ENCODE measurements at regions not wholly inside any gene's neighbourhood (a gene's known extent, or its start where the extent isn't known, plus 50 kb on each side); places are given as distances from the start of the nearest gene placed in this dataset.
"Not testable (repeated sequence)": the region's sequence is repeated elsewhere in the genome, so short reads cannot be mapped to it uniquely, and the experiment has no call there.

- peak; percentile 33 for DNase-seq
Observed at GRCh38 chr15:24848050-24848449, 106.7 kb upstream of the SNRPN start.

DNA sequence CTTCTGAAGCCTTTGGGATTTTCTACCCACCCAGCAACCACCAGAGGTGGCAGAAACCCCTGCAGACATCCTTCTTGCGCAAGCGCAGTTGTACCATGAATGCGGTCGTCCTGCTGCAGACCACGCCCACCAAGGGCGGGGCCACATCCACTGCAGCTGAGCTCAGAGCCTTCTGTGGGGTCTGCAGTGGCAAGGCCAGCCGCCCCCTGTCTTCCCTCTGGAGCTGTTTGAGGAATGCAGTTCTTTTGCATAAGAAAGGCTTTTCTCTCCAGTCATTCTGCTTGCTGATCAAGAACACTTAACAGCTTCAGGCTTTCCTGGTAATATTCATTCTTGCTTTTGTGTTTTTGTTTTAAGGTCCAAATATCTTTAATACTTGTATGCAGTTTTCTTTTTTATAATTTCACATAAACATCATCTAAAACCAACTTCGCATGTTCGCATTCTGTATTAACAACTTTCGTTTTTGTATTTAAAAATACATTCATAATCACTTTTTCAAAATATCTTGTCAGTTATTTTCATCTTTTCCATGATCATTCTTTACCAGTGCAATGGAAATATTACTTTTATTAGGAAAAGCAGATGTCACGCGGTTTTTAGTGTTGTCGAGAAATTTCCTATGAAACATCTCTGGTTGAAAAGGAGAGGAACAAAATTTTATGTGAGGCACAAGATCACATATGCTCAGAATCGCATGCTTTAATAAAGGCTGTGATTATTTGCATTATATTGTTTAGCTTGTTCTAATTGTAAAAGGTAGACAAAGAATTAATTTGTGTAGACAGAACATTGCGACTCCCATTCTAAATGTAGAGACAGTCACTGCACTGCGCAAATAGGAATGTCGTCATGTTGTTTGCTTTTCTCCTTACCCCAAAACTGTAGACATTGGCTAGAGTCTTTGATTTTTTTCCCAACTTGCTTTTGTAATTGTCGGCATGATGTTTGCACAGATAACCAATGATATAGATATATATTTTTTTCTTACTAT lies 98.1 kb upstream of the SNRPN start:
- no peak for DNase-seq

DNA sequence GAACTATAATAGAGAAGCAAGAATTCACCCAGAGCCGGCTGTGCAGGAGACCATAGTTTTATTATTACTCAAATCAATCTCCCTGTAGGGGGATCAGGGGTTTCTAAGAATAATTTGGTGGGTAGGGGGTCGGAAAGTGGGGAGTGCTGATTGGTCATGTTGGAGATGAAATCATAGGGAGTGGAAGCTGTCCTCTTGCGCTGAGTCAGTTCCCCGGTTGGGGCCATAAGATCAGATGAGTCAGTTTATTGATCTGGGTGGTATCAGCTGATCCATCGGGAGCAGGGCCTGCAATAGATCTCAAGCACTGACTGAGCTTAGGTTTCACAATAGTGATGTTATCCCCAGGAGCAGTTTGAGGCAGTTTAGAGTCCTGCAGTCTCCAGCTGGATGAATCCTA lies 97.0 kb upstream of the SNRPN start:
- DNase-seq: no peak

- DNase-seq: not testable (repeated sequence)
Observed at GRCh38 chr15:24858183-24858582, 96.6 kb upstream of the SNRPN start.

DNA sequence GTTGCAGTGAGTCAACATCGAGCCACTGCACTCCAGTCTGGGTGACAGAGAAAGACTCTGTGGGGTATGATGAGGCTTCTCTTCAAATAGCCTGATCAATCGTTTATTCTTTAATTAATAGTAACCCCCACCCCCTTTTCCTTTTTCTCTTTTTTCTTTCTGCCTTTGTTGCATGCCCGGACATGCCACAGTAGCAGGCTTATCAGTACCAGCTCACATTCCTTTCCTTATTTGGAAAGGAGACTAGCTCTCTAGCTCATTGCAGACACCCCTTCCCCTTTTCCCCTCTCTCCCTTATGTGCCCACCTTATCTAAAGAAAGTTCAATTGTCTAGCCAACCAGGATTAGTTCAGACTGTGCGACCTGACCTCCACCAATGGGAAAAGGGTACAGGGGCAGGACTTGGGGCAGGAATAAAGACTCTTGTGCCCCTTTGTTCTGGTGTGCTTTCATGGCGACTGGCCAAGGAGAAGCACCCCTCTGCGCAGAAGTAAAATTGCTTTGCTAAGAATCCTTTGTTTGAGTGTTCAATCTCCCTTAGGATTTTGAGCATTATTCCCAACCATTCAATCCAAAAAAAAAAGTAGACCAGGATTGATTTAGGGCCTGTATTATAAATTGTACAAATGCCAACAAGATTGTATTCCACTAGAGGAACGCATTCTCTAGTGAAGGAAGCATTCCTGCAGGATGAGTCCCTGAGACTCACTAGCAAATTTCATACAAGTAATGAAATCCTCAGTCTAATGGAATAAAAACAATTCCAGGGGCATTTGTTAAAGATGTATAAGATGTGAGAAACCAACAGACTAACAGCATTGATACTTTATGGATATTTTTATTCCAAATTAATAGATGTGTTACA lies 95.8 kb upstream of the SNRPN start:
- no peak for DNase-seq

- no peak for DNase-seq
Observed at GRCh38 chr15:24861014-24861690, 93.6 kb upstream of the SNRPN start.

DNA sequence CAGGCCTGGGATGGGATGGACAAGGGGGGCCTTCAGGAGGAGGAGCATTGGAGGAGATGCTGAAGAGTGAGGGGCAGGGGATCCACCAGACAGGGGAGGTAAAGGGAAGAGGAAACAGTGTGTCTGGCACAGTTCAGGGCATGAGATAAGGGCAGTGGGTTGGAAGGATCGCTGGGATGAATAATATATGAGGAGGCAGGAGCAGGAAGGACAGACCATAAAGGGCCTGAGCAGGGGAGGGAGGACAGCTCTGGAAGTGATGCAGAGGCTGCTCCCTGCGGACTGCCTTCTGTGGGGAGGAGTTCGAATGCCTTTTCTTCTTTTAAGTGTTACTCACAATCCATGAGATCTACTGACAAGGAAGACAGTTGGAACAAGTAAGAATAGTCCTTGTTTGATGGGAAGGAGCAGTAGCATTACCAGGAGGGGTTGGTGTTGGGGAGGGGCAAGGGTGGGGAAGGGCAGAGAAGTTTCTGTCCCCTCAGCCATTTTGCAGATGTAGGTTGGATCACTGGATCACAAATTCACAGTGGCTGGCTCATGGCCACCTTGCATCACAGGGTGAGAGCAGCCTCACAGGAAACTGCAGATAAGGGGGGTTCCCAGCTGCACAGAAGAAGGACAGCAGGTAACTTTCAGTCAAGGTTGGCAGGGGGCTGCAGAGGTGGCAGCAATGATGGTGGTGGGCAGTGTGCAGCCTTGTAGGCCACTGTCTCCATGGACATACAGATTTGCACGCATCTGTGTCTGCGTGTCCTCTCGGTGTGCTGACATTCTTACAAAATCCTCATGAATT lies 91.9 kb upstream of the SNRPN start:
- DNase-seq: no peak

GRCh38 chr15:24865303-24865702 lies 89.5 kb upstream of the SNRPN start:
- no peak for DNase-seq

- no peak for DNase-seq
Observed at GRCh38 chr15:24877174-24877573, 77.6 kb upstream of the SNRPN start.

DNA sequence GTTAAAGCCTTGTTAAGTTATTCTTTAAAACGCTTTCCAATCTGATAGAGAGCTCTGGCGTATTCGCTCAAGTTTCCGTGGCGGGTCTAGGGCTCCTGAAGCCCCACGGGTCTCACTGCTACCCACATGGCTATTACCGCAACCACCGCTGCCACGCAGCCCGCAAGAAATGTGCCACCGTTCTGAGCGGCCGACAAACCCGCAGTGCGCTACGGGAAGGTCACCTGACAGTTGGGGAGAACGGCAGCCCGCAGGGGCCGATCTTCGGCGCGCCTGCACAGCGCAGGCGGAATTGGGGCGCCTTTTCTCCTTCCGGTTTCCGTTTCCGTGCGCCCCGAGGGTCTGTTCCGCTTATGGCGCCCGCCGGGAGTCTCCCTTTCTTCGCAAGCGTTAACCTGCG lies 76.6 kb upstream of the SNRPN start:
- DNase-seq: no peak

DNA sequence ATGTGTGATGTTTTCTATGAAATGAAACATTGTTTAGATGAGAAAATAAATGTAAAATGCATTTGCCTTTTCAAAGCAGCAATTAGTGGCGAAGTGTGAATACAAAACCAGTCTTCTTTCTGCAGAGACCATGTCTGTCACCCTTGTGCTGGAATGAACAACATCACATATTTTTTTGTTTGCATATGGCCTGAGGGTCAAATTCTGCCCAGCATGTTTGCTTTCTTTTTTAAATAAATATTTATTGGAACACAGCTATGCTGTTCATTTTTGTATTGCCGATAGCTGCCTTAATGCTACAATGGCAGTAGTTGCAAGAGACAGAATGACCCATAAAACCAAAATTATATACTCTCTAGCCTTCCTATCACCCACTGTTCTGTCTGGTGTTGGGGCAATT lies 75.3 kb upstream of the SNRPN start:
- no peak for DNase-seq

GRCh38 chr15:24880663-24881062 lies 74.1 kb upstream of the SNRPN start:
- no peak for DNase-seq

DNA sequence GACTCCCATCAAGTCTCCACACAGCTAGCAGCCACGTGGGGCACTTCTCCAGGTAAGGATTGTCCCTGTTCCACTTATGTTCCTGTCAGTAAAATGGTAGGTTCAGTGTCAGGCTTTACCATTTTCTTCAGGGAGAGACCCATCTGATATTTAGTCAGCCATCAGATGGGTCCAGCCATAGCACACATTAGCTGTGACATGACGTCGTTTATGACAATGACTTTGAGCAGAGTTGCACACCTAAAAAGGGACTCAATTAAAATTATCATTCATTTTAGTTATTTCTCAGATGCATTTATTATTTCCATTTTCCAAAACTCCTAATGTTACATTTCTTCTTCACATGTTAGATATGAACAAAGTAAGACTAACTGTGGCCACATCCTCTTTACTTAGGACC lies 68.2 kb upstream of the SNRPN start:
- no peak for DNase-seq

DNA sequence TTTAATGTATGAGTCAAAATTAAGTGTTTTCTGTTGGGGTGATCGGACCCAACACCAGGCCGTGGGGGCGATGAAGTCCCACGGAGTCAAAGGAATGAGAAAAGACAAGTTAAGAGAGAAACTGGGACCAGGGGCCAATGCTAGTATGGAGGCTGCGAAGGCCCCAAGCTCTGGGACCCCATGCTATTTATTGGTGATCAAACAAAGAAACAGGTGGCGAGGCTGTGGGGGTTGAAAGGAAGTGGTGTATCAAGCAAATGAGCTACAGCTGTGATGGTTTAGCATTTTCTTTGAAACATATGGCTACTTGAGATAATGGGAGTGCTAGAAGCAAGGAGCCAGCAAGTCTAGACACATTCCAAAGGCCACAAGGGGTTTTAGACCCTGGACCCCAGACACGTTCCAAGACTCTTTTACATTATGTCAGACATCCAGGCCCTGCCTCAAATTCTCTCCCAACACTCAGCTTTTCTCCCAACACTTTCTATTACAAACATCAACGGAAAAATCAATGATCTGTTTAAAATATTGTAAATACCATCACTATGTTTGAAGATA lies 56.0 kb upstream of the SNRPN start:
- DNase-seq: no peak

DNA sequence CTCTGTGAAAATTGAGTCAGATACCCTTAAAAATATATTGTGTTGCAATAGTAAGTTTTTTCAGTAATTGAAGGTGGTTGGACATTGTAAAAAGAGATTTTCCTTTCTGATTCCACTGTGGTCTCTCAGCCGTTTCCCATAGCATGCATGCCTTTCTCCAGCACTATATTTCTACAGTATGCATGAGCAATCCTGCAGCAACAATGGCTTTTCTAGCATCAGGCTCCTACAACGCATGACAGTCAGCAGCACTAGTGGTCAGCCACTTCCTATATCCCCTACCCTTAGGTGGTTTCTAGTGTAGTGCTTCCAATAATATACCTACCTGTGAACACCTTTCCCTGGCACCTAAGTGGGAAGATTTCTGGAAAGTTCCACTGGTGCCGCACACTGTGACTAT lies 55.4 kb upstream of the SNRPN start:
- no peak for DNase-seq

DNA sequence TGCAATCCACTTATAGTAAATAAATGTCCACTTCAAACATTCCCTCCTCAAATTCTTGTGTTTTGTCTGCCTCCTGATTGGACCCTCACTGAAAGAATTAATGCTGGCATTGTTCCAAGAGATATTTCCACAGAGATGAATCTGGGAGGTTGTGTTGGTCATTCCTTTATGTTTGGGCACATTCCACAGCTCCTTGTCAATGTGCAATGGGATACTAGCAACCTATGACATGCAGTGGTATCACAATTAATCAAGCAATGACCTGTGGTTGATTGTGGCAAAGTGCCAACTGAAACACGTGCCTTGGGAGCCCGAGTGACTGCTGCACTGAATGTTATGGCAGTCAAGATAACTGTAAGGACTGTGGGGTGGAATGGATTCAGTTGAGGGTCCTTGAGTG lies 55.0 kb upstream of the SNRPN start:
- no peak for DNase-seq

GRCh38 chr15:24901409-24901808 lies 53.4 kb upstream of the SNRPN start:
- no peak for DNase-seq

Measured in activated CD4-positive, alpha-beta T cell treated with anti-CD3 and anti-CD28 coated beads, Interleukin-2, Interleukin-6, amounts not matched to agents 100 ng/mL and 50 ng/mL, durations not matched to agents 16 hours and 8 hours (primary cell).